Ishikawa (cell line): ENCODE measurements at regions not wholly inside any gene's neighbourhood (a gene's known extent, or its start where the extent isn't known, plus 50 kb on each side); places are given as distances from the start of the nearest gene placed in this dataset.

Experiments used
- CEBPB ChIP-seq: IDR thresholded peaks from 2 replicates; pipeline ENCODE4 v1.6.1; 2012
- CREB1 ChIP-seq: IDR thresholded peaks from 2 replicates; pipeline ENCODE4 v1.6.1; 2012; ENCODE audit warnings: low read depth
- EGR1 ChIP-seq: IDR thresholded peaks from 2 replicates; pipeline ENCODE4 v1.6.1; 2012
- EP300 ChIP-seq: IDR thresholded peaks from 2 replicates; pipeline ENCODE4 v1.6.1; 2012; ENCODE audit warnings: borderline replicate concordance
- FOXM1 ChIP-seq: IDR thresholded peaks from 2 replicates; pipeline ENCODE4 v1.6.1; 2012; ENCODE audit warnings: low read depth, borderline replicate concordance
- MAX ChIP-seq: IDR thresholded peaks from 2 replicates; pipeline ENCODE4 v1.6.1; 2012
- NFIC ChIP-seq: IDR thresholded peaks from 2 replicates; pipeline ENCODE4 v1.6.1; 2012
- RAD21 ChIP-seq: IDR thresholded peaks from 2 replicates; pipeline ENCODE4 v1.6.1; 2012; ENCODE audit warnings: low read depth
- REST ChIP-seq: IDR thresholded peaks from 2 replicates; pipeline ENCODE4 v1.6.1; 2012; ENCODE audit warnings: low read depth, mild to moderate bottlenecking
- TAF1 ChIP-seq: IDR thresholded peaks from 2 replicates; pipeline ENCODE4 v1.6.1; 2012; ENCODE audit warnings: low read depth, mild to moderate bottlenecking
- TCF12 ChIP-seq: IDR thresholded peaks from 2 replicates; pipeline ENCODE4 v1.6.1; 2012; ENCODE audit warnings: low read depth
- TEAD4 ChIP-seq: IDR thresholded peaks from 2 replicates; pipeline ENCODE4 v1.6.1; 2012
- USF1 ChIP-seq: IDR thresholded peaks from 2 replicates; pipeline ENCODE4 v1.6.1; 2012
- YY1 ChIP-seq: IDR thresholded peaks from 2 replicates; pipeline ENCODE4 v1.6.1; 2012; ENCODE audit warnings: low read depth
- ZBTB7A ChIP-seq: IDR thresholded peaks from 2 replicates; pipeline ENCODE4 v1.6.1; 2012; ENCODE audit warnings: low read depth

GRCh38 chr7:84631913-84632312 lies 437.3 kb upstream of the SEMA3A start:
- TF ChIP-seq CREB1 (no peak), USF1 (no peak), YY1 (no peak), REST (no peak), RAD21 (no peak), TEAD4 (no peak), FOXM1 (no peak), NFIC (no peak), EGR1 (no peak), EP300 (no peak), CEBPB (no peak), MAX (no peak), ZBTB7A (no peak), TAF1 (no peak)

GRCh38 chr7:84629640-84630318 lies 435.2 kb upstream of the SEMA3A start:
- TF ChIP-seq USF1 (no peak), CREB1 (no peak), ZBTB7A (no peak), MAX (no peak), YY1 (no peak), TAF1 (no peak), NFIC (no peak)

- TF ChIP-seq YY1 (no peak), RAD21 (no peak), FOXM1 (no peak), REST (no peak), TEAD4 (no peak), TCF12 (no peak)
Measured at GRCh38 chr7:84629216-84629615, 434.6 kb upstream of the SEMA3A start.

GRCh38 chr7:84627250-84627649 lies 432.7 kb upstream of the SEMA3A start:
- TF ChIP-seq CREB1 (no peak), CEBPB (no peak), EGR1 (no peak), YY1 (no peak), MAX (no peak), TCF12 (no peak), TEAD4 (no peak), TAF1 (no peak), REST (no peak), EP300 (no peak)

- TF ChIP-seq FOXM1 (no peak), YY1 (no peak), TCF12 (no peak), ZBTB7A (no peak), TAF1 (no peak), RAD21 (no peak), EP300 (no peak), CREB1 (no peak), NFIC (no peak), MAX (no peak), REST (no peak), USF1 (no peak), EGR1 (no peak), TEAD4 (no peak), CEBPB (no peak)
Measured at GRCh38 chr7:84624927-84625326, 430.3 kb upstream of the SEMA3A start.
